Natural killer cell treated with Interleukin-12 subunit alpha and Interleukin-12 subunit beta and Interleukin-15 and Interleukin-18, amount 100 ng/mL, for 72 hours (primary cell): ENCODE measurements at regions not wholly inside any gene's neighbourhood (a gene's known extent, or its start where the extent isn't known, plus 50 kb on each side); places are given as distances from the start of the nearest gene placed in this dataset.

Experiments used
- ATAC-seq, 2 donors: fragments of 150-1000 bp; cut with Tn5 transposase in 1 of 2; sonication (Bioruptor Pico), chemical (Tn5 transposase) in 1 of 2; 2 replicates each; pipeline ENCODE4 v1.10.0; 2021
- DNase-seq: peaks from one replicate; pipeline ENCODE4 v3.0.0; 2022; ENCODE audit warnings: low spot score
- H3K27ac Mint-ChIP-seq, 2 donors: 1 replicate in 1 of 2; 2 replicates in 1 of 2; pipeline ENCODE4 v1.8.0; 2022; ENCODE audit warnings: mixed read lengths in 2 of 2, mild to moderate bottlenecking in 1 of 2, moderate library complexity in 1 of 2
- H3K27me3 Mint-ChIP-seq, 2 donors: 1 replicate in 1 of 2; 2 replicates in 1 of 2; pipeline ENCODE4 v1.8.0; 2022; ENCODE audit warnings: mixed read lengths in 2 of 2
- H3K36me3 Mint-ChIP-seq: one replicate; pipeline ENCODE4 v1.8.0; 2022; ENCODE audit warnings: mixed read lengths
- H3K4me1 Mint-ChIP-seq, 2 donors: 1 replicate in 1 of 2; 2 replicates in 1 of 2; pipeline ENCODE4 v1.8.0; 2022; ENCODE audit warnings: low read depth in 2 of 2, mixed read lengths in 2 of 2, mild to moderate bottlenecking in 1 of 2
- H3K4me3 Mint-ChIP-seq: one replicate; pipeline ENCODE4 v1.8.0; 2022; ENCODE audit warnings: mixed read lengths
- H3K9me3 Mint-ChIP-seq: 2 replicates; pipeline ENCODE4 v1.8.0; 2022; ENCODE audit warnings: mixed read lengths

DNA sequence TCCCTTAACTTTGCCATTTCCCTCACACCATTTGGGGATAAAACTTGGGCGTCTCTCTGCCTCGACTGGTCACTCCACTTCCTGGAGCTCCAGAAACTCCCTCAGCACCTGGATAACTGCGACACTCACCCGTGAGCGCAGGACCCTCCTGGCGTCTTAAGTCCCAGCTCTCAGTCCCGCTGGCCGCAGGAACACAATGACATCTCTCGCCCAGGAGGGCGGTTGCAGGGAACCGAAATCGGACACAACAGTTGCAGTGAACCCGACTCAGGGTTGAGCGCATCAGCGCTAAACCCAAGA is 370.9 kb upstream of the SMIM31 start:
- H3K4me1 Mint-ChIP-seq, result no peaks in the 10 kb centered on the region
- H3K4me3 Mint-ChIP-seq, result no peak overlapping the region
- H3K9me3 Mint-ChIP-seq, result no peaks in the 10 kb centered on the region
- no peak for DNase-seq
- no peak for ATAC-seq
- H3K27me3 Mint-ChIP-seq, result peaks cover 0 to 3% of the 10 kb centered on the region in 2 donors
- peaks cover 1% of the 10 kb centered on the region for H3K36me3 Mint-ChIP-seq
- no peak overlapping the region for H3K27ac Mint-ChIP-seq

GRCh38 chr4:164383358-164384220 is 370.3 kb upstream of the SMIM31 start:
- H3K4me1 Mint-ChIP-seq, result no peaks in the 10 kb centered on the region
- H3K27me3 Mint-ChIP-seq, result peaks cover 0 to 3% of the 10 kb centered on the region in 2 donors
- H3K36me3 Mint-ChIP-seq, result no peaks in the 10 kb centered on the region
- H3K4me3 Mint-ChIP-seq, result no peak overlapping the region
- no peak overlapping the region for H3K27ac Mint-ChIP-seq
- DNase-seq, result no peak
- no peaks in the 10 kb centered on the region for H3K9me3 Mint-ChIP-seq
- peak; percentile 20 to 43 for ATAC-seq

GRCh38 chr4:164384416-164384815 is 369.5 kb upstream of the SMIM31 start:
- Mint-ChIP-seq H3K9me3 (no peaks in the 10 kb centered on the region), H3K4me3 (no peak overlapping the region), H3K4me1 (no peaks in the 10 kb centered on the region), H3K27me3 (peaks cover 0 to 3% of the 10 kb centered on the region in 2 donors), H3K36me3 (no peaks in the 10 kb centered on the region), H3K27ac (no peak overlapping the region)
- ATAC-seq (no peak), DNase-seq (no peak)

DNA sequence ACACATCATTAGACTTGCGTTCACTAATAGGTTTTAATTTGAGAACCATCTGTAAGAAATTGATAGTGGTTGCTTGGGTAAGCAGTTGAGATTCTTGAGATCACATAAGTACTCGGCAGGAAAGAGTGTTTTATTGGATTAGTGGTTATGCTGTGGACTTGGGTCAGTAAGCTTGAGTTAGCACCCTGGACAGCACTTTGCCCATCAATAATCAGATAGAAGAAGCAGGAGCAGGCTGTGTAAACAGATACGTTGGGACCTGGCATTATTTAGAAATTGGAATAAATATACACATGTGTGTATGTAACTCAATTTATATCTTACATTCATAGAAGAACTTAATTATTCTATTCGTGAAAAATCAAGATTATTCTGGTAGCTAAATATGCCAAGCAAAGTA is 357.5 kb upstream of the SMIM31 start:
- no peak for ATAC-seq
- H3K27me3 Mint-ChIP-seq, result no peaks in the 10 kb centered on the region
- H3K4me1 Mint-ChIP-seq, result no peaks in the 10 kb centered on the region

DNA sequence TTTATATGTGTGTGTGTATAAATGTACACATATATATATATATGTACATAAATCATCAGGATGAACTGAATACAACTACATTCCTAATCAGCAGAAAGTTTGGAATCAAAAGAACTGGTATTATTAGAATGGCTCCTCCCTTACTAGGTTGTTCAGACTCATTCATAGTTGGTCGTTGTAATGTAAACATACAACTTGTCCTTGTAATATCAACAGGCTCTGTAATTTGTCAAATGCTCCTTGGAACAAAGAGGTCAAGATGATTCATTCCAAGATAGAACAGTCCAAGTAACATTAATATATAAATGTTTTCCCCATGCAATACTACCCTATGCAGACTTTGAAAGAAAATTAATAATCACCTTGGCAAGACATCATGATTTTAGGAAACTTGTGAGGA is 351.4 kb upstream of the SMIM31 start:
- H3K27ac Mint-ChIP-seq, result no peak overlapping the region
- no peaks in the 10 kb centered on the region for H3K27me3 Mint-ChIP-seq
- no peak overlapping the region for H3K4me3 Mint-ChIP-seq
- no peaks in the 10 kb centered on the region for H3K36me3 Mint-ChIP-seq
- ATAC-seq, result no peak
- no peak for DNase-seq
- H3K9me3 Mint-ChIP-seq, result peaks cover 10% of the 10 kb centered on the region
- H3K4me1 Mint-ChIP-seq, result no peaks in the 10 kb centered on the region

More for the DNA sequence above, 357.5 kb upstream of the SMIM31 start:
- H3K9me3 Mint-ChIP-seq, result peaks cover 10% of the 10 kb centered on the region
- DNase-seq, result no peak
- no peak overlapping the region for H3K27ac Mint-ChIP-seq
- no peaks in the 10 kb centered on the region for H3K36me3 Mint-ChIP-seq
- H3K4me3 Mint-ChIP-seq, result no peak overlapping the region

GRCh38 chr4:164405774-164406173 is 348.2 kb upstream of the SMIM31 start:
- Mint-ChIP-seq H3K27ac (no peak overlapping the region), H3K27me3 (no peaks in the 10 kb centered on the region), H3K9me3 (peaks cover 20% of the 10 kb centered on the region), H3K36me3 (peaks cover 3% of the 10 kb centered on the region), H3K4me3 (no peak overlapping the region), H3K4me1 (no peaks in the 10 kb centered on the region)
- ATAC-seq (no peak), DNase-seq (no peak)

DNA sequence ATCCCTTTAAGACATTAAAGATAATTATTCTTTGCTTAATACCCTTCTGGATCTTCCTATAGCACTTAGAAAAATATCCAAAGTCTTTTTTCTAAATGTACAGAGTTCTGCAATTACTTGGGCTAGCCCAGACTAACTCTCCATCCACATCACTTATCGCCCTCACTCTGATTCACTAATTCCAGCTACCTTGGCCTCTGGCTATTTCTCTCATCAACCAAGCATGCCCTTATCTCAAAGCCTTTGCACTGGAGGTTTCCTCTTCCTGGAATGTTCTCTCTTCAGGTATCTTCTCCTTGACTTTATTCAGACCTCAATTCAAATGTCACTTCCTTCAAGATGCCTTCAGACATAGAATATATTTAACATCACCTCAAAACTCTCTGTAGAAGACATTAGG is 345.1 kb upstream of the SMIM31 start:
- Mint-ChIP-seq H3K36me3 (peaks cover 5% of the 10 kb centered on the region), H3K4me3 (no peak overlapping the region), H3K4me1 (no peaks in the 10 kb centered on the region), H3K27me3 (no peaks in the 10 kb centered on the region), H3K9me3 (peaks cover 18% of the 10 kb centered on the region), H3K27ac (no peak overlapping the region)
- no peak for DNase-seq
- ATAC-seq, result no peak

- Mint-ChIP-seq H3K9me3 (peaks cover 18% of the 10 kb centered on the region), H3K27ac (no peak overlapping the region), H3K4me3 (no peak overlapping the region), H3K4me1 (no peaks in the 10 kb centered on the region), H3K36me3 (peaks cover 5% of the 10 kb centered on the region), H3K27me3 (no peaks in the 10 kb centered on the region)
- ATAC-seq (no peak), DNase-seq (no peak)
Measured at GRCh38 chr4:164410401-164410800, 343.5 kb upstream of the SMIM31 start.

GRCh38 chr4:164412246-164412645 is 341.7 kb upstream of the SMIM31 start:
- H3K9me3 Mint-ChIP-seq, result peaks cover 18% of the 10 kb centered on the region
- H3K36me3 Mint-ChIP-seq, result peaks cover 5% of the 10 kb centered on the region
- H3K4me1 Mint-ChIP-seq, result no peaks in the 10 kb centered on the region
- ATAC-seq (no peak), DNase-seq (no peak)
- no peak overlapping the region for H3K4me3 Mint-ChIP-seq
- H3K27me3 Mint-ChIP-seq, result no peaks in the 10 kb centered on the region
- no peak overlapping the region for H3K27ac Mint-ChIP-seq

DNA sequence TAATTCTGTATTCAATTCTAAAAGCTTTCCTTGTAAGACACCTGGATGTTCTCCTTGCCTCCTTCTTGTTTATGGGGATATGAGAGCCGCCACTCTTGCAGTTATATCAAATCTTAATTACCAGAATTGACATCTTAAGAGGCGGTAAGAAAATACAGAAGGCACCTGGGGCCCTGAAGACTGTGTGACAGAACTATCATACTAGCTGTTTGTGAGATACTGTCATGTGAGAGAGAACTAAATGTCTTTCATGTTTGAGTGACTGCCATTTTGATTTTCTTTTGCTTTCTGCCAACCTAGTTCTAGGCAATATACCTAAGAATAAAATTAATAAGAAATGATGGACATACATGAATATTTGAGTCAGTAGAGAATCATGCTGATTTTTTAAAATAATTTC is 340.2 kb upstream of the SMIM31 start:
- no peak overlapping the region for H3K27ac Mint-ChIP-seq
- no peaks in the 10 kb centered on the region for H3K27me3 Mint-ChIP-seq
- peaks cover 5% of the 10 kb centered on the region for H3K36me3 Mint-ChIP-seq
- ATAC-seq, result no peak
- DNase-seq, result no peak
- H3K9me3 Mint-ChIP-seq, result peaks cover 12% of the 10 kb centered on the region
- H3K4me3 Mint-ChIP-seq, result no peak overlapping the region
- H3K4me1 Mint-ChIP-seq, result no peaks in the 10 kb centered on the region

DNA sequence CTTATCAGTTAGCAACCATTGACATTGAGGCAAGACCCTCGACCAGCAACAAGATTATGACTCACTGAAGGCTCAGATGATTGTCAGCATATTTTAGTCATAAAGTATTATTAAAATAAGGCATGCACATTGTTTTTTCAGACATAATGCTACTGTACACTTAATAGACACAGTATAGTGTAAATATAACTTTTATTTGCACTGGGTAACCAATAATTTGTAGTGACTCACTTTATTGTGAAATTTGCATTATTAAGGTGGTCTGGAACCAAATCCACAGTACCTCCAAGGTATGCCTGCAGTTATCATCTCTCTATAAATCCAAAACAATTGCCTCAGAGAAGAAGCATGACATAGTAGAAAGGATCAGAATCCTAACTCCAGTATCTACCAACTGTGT is 330.1 kb upstream of the SMIM31 start:
- H3K27ac Mint-ChIP-seq, result no peak overlapping the region
- ATAC-seq, result no peak
- H3K9me3 Mint-ChIP-seq, result peaks cover 17% of the 10 kb centered on the region
- H3K27me3 Mint-ChIP-seq, result no peaks in the 10 kb centered on the region
- no peaks in the 10 kb centered on the region for H3K36me3 Mint-ChIP-seq
- DNase-seq, result no peak
- H3K4me1 Mint-ChIP-seq, result no peaks in the 10 kb centered on the region
- H3K4me3 Mint-ChIP-seq, result no peak overlapping the region

- Mint-ChIP-seq H3K27ac (no peak overlapping the region), H3K27me3 (no peaks in the 10 kb centered on the region), H3K4me1 (no peaks in the 10 kb centered on the region), H3K4me3 (no peak overlapping the region), H3K9me3 (peaks cover 20% of the 10 kb centered on the region), H3K36me3 (no peaks in the 10 kb centered on the region)
- DNase-seq (no peak), ATAC-seq (no peak)
Measured at GRCh38 chr4:164424846-164425245, 329.1 kb upstream of the SMIM31 start.

DNA sequence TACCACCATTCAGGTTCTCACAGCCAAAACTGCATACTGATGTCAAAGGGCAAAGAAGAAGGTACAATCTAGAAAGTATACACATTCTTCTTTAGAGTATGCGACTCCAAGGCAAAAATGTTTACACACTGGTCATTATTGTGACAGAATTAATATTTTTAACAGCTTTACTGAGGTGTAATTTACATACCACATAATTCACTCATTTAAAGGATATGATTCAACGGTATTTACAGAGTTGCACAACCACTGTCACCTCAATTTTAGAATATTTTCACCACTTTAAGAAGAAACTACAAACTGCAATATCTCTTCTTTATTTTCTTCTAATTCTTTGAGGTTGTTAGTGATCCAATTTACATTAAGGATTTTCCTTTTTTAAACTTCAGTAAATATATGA is 325.4 kb upstream of the SMIM31 start:
- Mint-ChIP-seq H3K27me3 (no peaks in the 10 kb centered on the region), H3K4me3 (no peak overlapping the region), H3K9me3 (peaks cover 4% of the 10 kb centered on the region), H3K27ac (no peak overlapping the region), H3K4me1 (no peaks in the 10 kb centered on the region), H3K36me3 (peaks cover 5% of the 10 kb centered on the region)
- DNase-seq (no peak), ATAC-seq (no peak)

DNA sequence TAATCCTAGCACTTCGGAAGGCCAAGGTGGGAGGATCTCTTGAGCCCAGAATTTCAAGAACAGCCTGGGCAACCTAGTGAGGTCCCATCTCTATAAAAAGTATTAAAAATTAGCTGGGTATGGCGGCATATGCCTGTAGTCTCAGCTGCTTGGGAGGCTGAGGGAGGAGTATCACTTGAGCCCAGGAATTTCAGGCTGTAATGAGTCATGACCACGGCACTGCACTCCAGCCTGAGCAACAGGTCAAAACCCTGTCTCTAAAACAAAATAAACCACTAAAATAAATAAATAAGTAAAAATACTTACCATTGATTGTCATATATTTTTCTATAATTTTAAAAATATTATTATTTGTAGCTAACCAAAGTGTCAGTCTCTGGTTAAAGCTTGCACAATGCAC is 315.6 kb upstream of the SMIM31 start:
- no peak overlapping the region for H3K27ac Mint-ChIP-seq
- H3K4me3 Mint-ChIP-seq, result no peak overlapping the region
- DNase-seq (no peak), ATAC-seq (no peak)
- H3K36me3 Mint-ChIP-seq, result no peaks in the 10 kb centered on the region
- H3K4me1 Mint-ChIP-seq, result no peaks in the 10 kb centered on the region
- H3K27me3 Mint-ChIP-seq, result no peaks in the 10 kb centered on the region
- H3K9me3 Mint-ChIP-seq, result peaks cover 6% of the 10 kb centered on the region

DNA sequence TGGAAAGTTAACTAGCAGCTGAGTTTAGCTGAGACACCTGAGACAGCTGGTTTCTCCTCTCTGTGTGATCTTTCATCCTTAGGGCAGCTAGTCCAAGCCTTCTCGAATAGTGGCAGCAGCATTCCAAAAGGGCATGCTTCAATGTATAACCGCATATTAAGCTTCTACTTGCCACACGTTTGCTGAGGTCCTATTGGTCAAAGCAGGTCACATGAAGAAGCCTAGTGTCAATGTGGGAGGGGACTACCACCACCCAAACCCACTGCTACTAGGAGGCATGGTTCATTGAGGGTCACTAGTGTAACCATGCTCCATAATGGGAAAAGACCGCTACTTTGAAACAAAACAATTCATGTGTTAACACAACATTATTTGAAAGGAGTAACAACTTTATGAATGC is 314.9 kb upstream of the SMIM31 start:
- Mint-ChIP-seq H3K27me3 (no peaks in the 10 kb centered on the region), H3K4me1 (no peaks in the 10 kb centered on the region), H3K27ac (no peak overlapping the region), H3K4me3 (no peak overlapping the region), H3K36me3 (no peaks in the 10 kb centered on the region), H3K9me3 (peaks cover 6% of the 10 kb centered on the region)
- ATAC-seq (no peak), DNase-seq (no peak)
